ENCODE measurements at regions not wholly inside any gene's neighbourhood (a gene's known extent, or its start where the extent isn't known, plus 50 kb on each side); places are given as distances from the start of the nearest gene placed in this dataset.

GRCh38 chrX:131792789-131793462 is 230.2 kb upstream of the STK26 start:
- Histone ChIP-seq H3K36me3 (ENCODE audit: control insufficient read depth, insufficient read depth, low read length) (peaks cover 14% of the 10 kb centered on the region; the same call in 1 of the 2 replicates), H3K4me1 (ENCODE audit: control insufficient read depth, insufficient read depth, low read length) (no peaks in the 10 kb centered on the region), H3K4me3 (ENCODE audit: low read length) (no peak overlapping the region), H3K27ac (ENCODE audit: low read length) (no peak overlapping the region), H3K9me3 (ENCODE audit: control insufficient read depth, insufficient read depth, low read length) (no peaks in the 10 kb centered on the region), H3K27me3 (ENCODE audit: control insufficient read depth, insufficient read depth, low read length) (no peaks in the 10 kb centered on the region)
- no peak for DNase-seq (ENCODE audit: low read depth, low spot score)
- no CpG with 5 or more reads among the region's 15 CpGs for WGBS (ENCODE audit: insufficient coverage, insufficient read length)

DNA sequence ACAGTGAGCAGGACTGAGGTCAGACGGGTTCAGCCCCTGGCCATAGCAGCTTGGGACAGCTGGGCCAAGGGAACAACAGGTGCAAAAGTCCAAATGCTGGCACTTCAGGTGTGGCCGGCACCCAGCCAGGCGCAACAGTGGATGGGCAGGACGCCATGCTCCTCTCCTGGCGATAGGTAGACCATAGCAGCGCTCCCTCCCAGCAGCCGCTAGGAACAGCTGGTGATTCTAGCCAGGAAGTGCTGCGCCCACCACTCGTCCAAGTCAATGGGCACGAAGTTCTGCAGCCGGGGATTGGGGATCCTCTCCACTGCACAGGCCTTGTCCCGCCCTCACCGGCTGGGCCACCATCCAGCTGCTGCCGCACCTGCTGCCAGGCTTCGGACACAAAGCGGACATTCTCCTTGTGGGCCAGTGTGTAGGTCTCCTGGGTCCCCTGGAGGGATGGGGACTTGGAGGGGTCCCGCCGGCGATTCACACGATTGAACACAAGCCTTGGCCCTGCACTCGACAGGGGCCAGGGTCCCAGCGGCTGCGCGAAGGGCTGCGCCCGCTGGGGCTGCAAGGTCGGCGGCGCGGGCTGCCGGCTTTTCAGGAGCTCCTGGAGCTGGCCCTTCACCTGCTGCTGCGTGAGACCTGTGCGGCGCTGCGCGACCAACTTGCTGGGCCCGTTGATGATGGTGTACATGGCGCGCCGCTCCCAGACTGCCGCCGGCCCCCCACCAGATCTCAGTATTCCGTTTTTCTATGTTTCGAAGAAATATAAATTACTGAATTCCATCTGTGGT is 227.5 kb upstream of the STK26 start:
- Histone ChIP-seq H3K9me3 (ENCODE audit: control insufficient read depth, insufficient read depth, low read length) (no peaks in the 10 kb centered on the region), H3K36me3 (ENCODE audit: control insufficient read depth, insufficient read depth, low read length) (peaks cover 14% of the 10 kb centered on the region; the same call in 1 of the 2 replicates), H3K4me1 (ENCODE audit: control insufficient read depth, insufficient read depth, low read length) (no peaks in the 10 kb centered on the region), H3K27ac (ENCODE audit: low read length) (no peak overlapping the region), H3K4me3 (ENCODE audit: low read length) (no peak overlapping the region), H3K27me3 (ENCODE audit: control insufficient read depth, insufficient read depth, low read length) (no peaks in the 10 kb centered on the region)
- WGBS (ENCODE audit: insufficient coverage, insufficient read length): no CpG with 5 or more reads among the region's 44 CpGs
- no peak for DNase-seq (ENCODE audit: low read depth, low spot score)

DNA sequence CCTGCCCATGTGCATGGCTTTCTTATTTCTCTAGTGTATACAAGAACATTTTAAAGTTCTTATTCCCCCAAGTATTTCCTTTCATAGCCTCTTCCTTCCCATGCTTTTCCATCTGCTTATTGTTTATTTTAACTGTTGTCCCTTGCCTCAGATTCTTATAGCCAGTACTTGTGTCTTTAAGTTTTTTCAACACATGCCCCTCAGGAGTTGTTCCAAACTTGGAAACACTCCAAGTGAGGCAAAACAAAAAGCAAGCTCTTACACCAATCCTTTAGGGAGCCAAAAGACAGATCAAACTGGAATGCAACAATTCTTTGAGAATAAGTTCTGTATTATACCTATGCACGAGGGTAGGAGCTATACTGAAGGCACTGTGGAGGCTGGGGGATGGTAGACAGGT is 222.0 kb upstream of the STK26 start:
- Histone ChIP-seq H3K4me1 (ENCODE audit: control insufficient read depth, insufficient read depth, low read length) (no peaks in the 10 kb centered on the region), H3K4me3 (ENCODE audit: low read length) (no peak overlapping the region), H3K9me3 (ENCODE audit: control insufficient read depth, insufficient read depth, low read length) (no peaks in the 10 kb centered on the region), H3K36me3 (ENCODE audit: control insufficient read depth, insufficient read depth, low read length) (no peaks in the 10 kb centered on the region; the same call in 1 of the 2 replicates), H3K27me3 (ENCODE audit: control insufficient read depth, insufficient read depth, low read length) (no peaks in the 10 kb centered on the region), H3K27ac (ENCODE audit: low read length) (no peak overlapping the region)
- no CpG with 5 or more reads among the region's 1 CpG for WGBS (ENCODE audit: insufficient coverage, insufficient read length)
- no peak for DNase-seq (ENCODE audit: low read depth, low spot score)

GRCh38 chrX:131801911-131802310 is 221.2 kb upstream of the STK26 start:
- DNase-seq (ENCODE audit: low read depth, low spot score): no peak
- no peaks in the 10 kb centered on the region; the same call in 1 of the 2 replicates for H3K36me3 ChIP-seq (ENCODE audit: control insufficient read depth, insufficient read depth, low read length)
- no peaks in the 10 kb centered on the region for H3K9me3 ChIP-seq (ENCODE audit: control insufficient read depth, insufficient read depth, low read length)
- no peaks in the 10 kb centered on the region for H3K4me1 ChIP-seq (ENCODE audit: control insufficient read depth, insufficient read depth, low read length)
- no peaks in the 10 kb centered on the region for H3K27me3 ChIP-seq (ENCODE audit: control insufficient read depth, insufficient read depth, low read length)
- H3K4me3 ChIP-seq (ENCODE audit: low read length): no peak overlapping the region
- no CpG with 5 or more reads among the region's 2 CpGs for WGBS (ENCODE audit: insufficient coverage, insufficient read length)
- no peak overlapping the region for H3K27ac ChIP-seq (ENCODE audit: low read length)

- Histone ChIP-seq H3K4me3 (ENCODE audit: low read length) (no peak overlapping the region), H3K36me3 (ENCODE audit: control insufficient read depth, insufficient read depth, low read length) (no peaks in the 10 kb centered on the region; the same call in 1 of the 2 replicates), H3K27ac (ENCODE audit: low read length) (no peak overlapping the region), H3K4me1 (ENCODE audit: control insufficient read depth, insufficient read depth, low read length) (no peaks in the 10 kb centered on the region), H3K9me3 (ENCODE audit: control insufficient read depth, insufficient read depth, low read length) (no peaks in the 10 kb centered on the region), H3K27me3 (ENCODE audit: control insufficient read depth, insufficient read depth, low read length) (no peaks in the 10 kb centered on the region)
- no CpG with 5 or more reads among the region's 19 CpGs for WGBS (ENCODE audit: insufficient coverage, insufficient read length)
- DNase-seq (ENCODE audit: low read depth, low spot score): peak; percentile 2
Observed at GRCh38 chrX:131802836-131803626, 220.1 kb upstream of the STK26 start.

GRCh38 chrX:131812847-131813825 is 210.0 kb upstream of the STK26 start:
- peaks cover 8% of the 10 kb centered on the region; the same call in 1 of the 2 replicates for H3K36me3 ChIP-seq (ENCODE audit: control insufficient read depth, insufficient read depth, low read length)
- no CpG with 5 or more reads among the region's 11 CpGs for WGBS (ENCODE audit: insufficient coverage, insufficient read length)
- no peak overlapping the region for H3K27ac ChIP-seq (ENCODE audit: low read length)
- DNase-seq (ENCODE audit: low read depth, low spot score): no peak
- H3K4me3 ChIP-seq (ENCODE audit: low read length): no peak overlapping the region
- H3K27me3 ChIP-seq (ENCODE audit: control insufficient read depth, insufficient read depth, low read length): no peaks in the 10 kb centered on the region
- no peaks in the 10 kb centered on the region for H3K4me1 ChIP-seq (ENCODE audit: control insufficient read depth, insufficient read depth, low read length)
- no peaks in the 10 kb centered on the region for H3K9me3 ChIP-seq (ENCODE audit: control insufficient read depth, insufficient read depth, low read length)

- WGBS (ENCODE audit: insufficient coverage, insufficient read length): no CpG with 5 or more reads among the region's 9 CpGs
- no peak for DNase-seq (ENCODE audit: low read depth, low spot score)
- Histone ChIP-seq H3K9me3 (ENCODE audit: control insufficient read depth, insufficient read depth, low read length) (no peaks in the 10 kb centered on the region), H3K4me1 (ENCODE audit: control insufficient read depth, insufficient read depth, low read length) (no peaks in the 10 kb centered on the region), H3K27me3 (ENCODE audit: control insufficient read depth, insufficient read depth, low read length) (no peaks in the 10 kb centered on the region), H3K36me3 (ENCODE audit: control insufficient read depth, insufficient read depth, low read length) (peaks cover 8% of the 10 kb centered on the region; the same call in 1 of the 2 replicates), H3K27ac (ENCODE audit: low read length) (no peak overlapping the region), H3K4me3 (ENCODE audit: low read length) (no peak overlapping the region)
Observed at GRCh38 chrX:131816551-131817136, 206.5 kb upstream of the STK26 start.

- Histone ChIP-seq H3K4me3 (ENCODE audit: low read length) (no peak overlapping the region), H3K4me1 (ENCODE audit: control insufficient read depth, insufficient read depth, low read length) (no peaks in the 10 kb centered on the region), H3K9me3 (ENCODE audit: control insufficient read depth, insufficient read depth, low read length) (no peaks in the 10 kb centered on the region), H3K36me3 (ENCODE audit: control insufficient read depth, insufficient read depth, low read length) (peaks cover 12% of the 10 kb centered on the region; the same call in 1 of the 2 replicates), H3K27me3 (ENCODE audit: control insufficient read depth, insufficient read depth, low read length) (no peaks in the 10 kb centered on the region), H3K27ac (ENCODE audit: low read length) (no peak overlapping the region)
- DNase-seq (ENCODE audit: low read depth, low spot score): no peak
- WGBS (ENCODE audit: insufficient coverage, insufficient read length): no CpG with 5 or more reads among the region's 5 CpGs
Observed at GRCh38 chrX:131818297-131818936, 204.7 kb upstream of the STK26 start.

DNA sequence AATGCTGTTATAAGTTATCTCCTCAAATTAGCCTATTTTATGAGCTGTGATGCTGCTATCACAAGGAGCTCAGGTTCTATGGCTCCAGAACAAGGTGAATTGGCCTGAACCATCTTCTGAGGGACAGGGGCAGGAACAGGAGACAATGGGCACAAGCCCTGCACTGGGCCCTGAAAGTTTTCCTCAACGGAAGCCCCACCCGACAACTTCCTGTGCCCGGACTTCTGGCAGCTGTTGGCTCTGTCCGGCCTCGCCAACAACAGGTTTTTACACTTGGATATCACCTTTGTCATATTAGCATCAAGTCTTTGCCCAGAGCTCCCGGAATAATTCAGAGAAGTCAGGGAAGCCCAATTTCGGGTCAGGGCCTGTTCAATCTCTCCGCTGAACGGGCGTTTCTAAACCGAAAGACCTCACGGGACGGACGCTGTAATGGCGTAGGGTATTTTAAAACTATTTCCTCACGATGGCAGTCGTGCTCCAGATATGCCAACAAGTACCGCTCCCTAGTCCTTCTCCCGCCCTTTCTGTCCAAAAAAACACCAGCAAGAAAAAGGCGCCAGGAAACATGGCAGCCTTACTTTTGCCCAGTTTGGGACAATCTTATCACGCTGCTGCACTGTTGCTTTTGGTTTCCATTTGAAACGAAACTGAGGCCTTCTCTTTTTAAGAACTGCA is 201.0 kb upstream of the STK26 start:
- Histone ChIP-seq H3K27me3 (ENCODE audit: control insufficient read depth, insufficient read depth, low read length) (no peaks in the 10 kb centered on the region), H3K27ac (ENCODE audit: low read length) (no peak overlapping the region)

More for the DNA sequence above, 201.0 kb upstream of the STK26 start:
- Histone ChIP-seq H3K4me3 (ENCODE audit: low read length) (no peak overlapping the region), H3K4me1 (ENCODE audit: control insufficient read depth, insufficient read depth, low read length) (no peaks in the 10 kb centered on the region), H3K36me3 (ENCODE audit: control insufficient read depth, insufficient read depth, low read length) (peaks cover 4% of the 10 kb centered on the region; the same call in 1 of the 2 replicates), H3K9me3 (ENCODE audit: control insufficient read depth, insufficient read depth, low read length) (no peaks in the 10 kb centered on the region)
- no CpG with 5 or more reads among the region's 22 CpGs for WGBS (ENCODE audit: insufficient coverage, insufficient read length)
- no peak for DNase-seq (ENCODE audit: low read depth, low spot score)

Measured in iPS DF 6.9 (cell line).